GM23338 (cell line): ENCODE measurements at regions not wholly inside any gene's neighbourhood (a gene's known extent, or its start where the extent isn't known, plus 50 kb on each side); places are given as distances from the start of the nearest gene placed in this dataset.

Experiments
- ATAC-seq: fragments of 200-7000 bp; cut with Tn5 transposase; 3 replicates; pipeline ENCODE4 v1.9.1; 2020
- DNase-seq: peaks from one replicate; pipeline ENCODE4 v3.0.0-alpha.2; 2015; ENCODE audit warnings: low spot score
- H2AFZ ChIP-seq: fragments of 200-600 bp; sonication (generic); 2 replicates; pipeline ENCODE4 v1.8.0; 2016; ENCODE audit warnings: antibody characterized with exemption, mild to moderate bottlenecking, moderate library complexity
- H3F3A ChIP-seq: fragments of 200-600 bp; sonication (generic); replicated peaks from 2 replicates; pipeline ENCODE4 v1.8.0; 2017; ENCODE audit warnings: antibody characterized with exemption, mixed run types, low read depth
- H3K27ac ChIP-seq: fragments of 200-600 bp; sonication (generic); 2 replicates; pipeline ENCODE4 v1.6.1; 2016; ENCODE audit warnings: low read depth
- H3K27me3 ChIP-seq: fragments of 200-600 bp; sonication (generic); 2 replicates; pipeline ENCODE4 v1.8.0; 2016; ENCODE audit warnings: mild to moderate bottlenecking, mixed run types, moderate library complexity; ENCODE audit not compliant: insufficient read depth
- H3K36me3 ChIP-seq: fragments of 200-600 bp; sonication (generic); 2 replicates; pipeline ENCODE4 v1.8.0; 2016; ENCODE audit warnings: mild to moderate bottlenecking; ENCODE audit not compliant: insufficient read depth
- H3K4me1 ChIP-seq: fragments of 200-600 bp; sonication (generic); 2 replicates; pipeline ENCODE4 v1.8.0; 2016; ENCODE audit warnings: mild to moderate bottlenecking, moderate library complexity; ENCODE audit not compliant: insufficient read depth
- H3K4me2 ChIP-seq: fragments of 200-600 bp; sonication (generic); 2 replicates; pipeline ENCODE4 v1.7.1; 2017; ENCODE audit warnings: mixed run types
- H3K4me3 ChIP-seq: fragments of 200-600 bp; sonication (generic); 2 replicates; pipeline ENCODE4 v1.6.1; 2016; ENCODE audit warnings: mixed run types
- H3K79me2 ChIP-seq: fragments of 200-600 bp; sonication (generic); replicated peaks from 2 replicates; pipeline ENCODE4 v1.8.0; 2017; ENCODE audit warnings: mild to moderate bottlenecking; ENCODE audit not compliant: insufficient read depth
- H3K9me2 ChIP-seq: fragments of 200-600 bp; sonication (generic); 2 replicates; pipeline ENCODE4 v1.8.0; 2017; ENCODE audit not compliant: insufficient read depth
- H4K20me1 ChIP-seq: fragments of 200-600 bp; sonication (generic); replicated peaks from 2 replicates; pipeline ENCODE4 v1.8.0; 2017; ENCODE audit warnings: mild to moderate bottlenecking; ENCODE audit not compliant: insufficient read depth
- H3K27ac Mint-ChIP-seq: 2 replicates; pipeline ENCODE4 v1.8.0; 2020; ENCODE audit warnings: inconsistent platforms, mild to moderate bottlenecking, moderate library complexity, mixed read lengths
- H3K27me3 Mint-ChIP-seq: 3 replicates; pipeline ENCODE4 v1.8.0; 2022; ENCODE audit warnings: low read depth, mild to moderate bottlenecking, moderate library complexity, mixed read lengths, inconsistent platforms; ENCODE audit not compliant: insufficient read depth, poor library complexity
- H3K36me3 Mint-ChIP-seq: 3 replicates; pipeline ENCODE4 v1.8.0; 2021; ENCODE audit warnings: low read depth, mild to moderate bottlenecking, inconsistent platforms, moderate library complexity, mixed read lengths
- H3K4me1 Mint-ChIP-seq: 3 replicates; pipeline ENCODE4 v1.8.0; 2020; ENCODE audit warnings: mild to moderate bottlenecking, inconsistent platforms, mixed read lengths
- H3K4me3 Mint-ChIP-seq: 3 replicates; pipeline ENCODE4 v1.8.0; 2021; ENCODE audit warnings: moderate library complexity, mild to moderate bottlenecking, inconsistent platforms, mixed read lengths
- H3K9me3 Mint-ChIP-seq: 3 replicates; pipeline ENCODE4 v1.8.0; 2020; ENCODE audit warnings: moderate library complexity, mild to moderate bottlenecking, inconsistent platforms, mixed read lengths
- CTCF ChIP-seq, 2 experiments: fragments of 200-600 bp in 1 of 2; sonication (generic) in 1 of 2; conservative IDR thresholded peaks; 2 replicates each; pipeline versions ENCODE4 v1.5.1 to v1.6.1; 2016 to 2017; ENCODE audit warnings: antibody characterized with exemption in 2 of 2, low read depth in 2 of 2, mild to moderate bottlenecking in 2 of 2, moderate library complexity in 1 of 2
- ETS1 ChIP-seq: IDR thresholded peaks from 2 replicates; pipeline ENCODE4 v1.6.1; 2016; ENCODE audit warnings: antibody characterized with exemption
- EZH2 ChIP-seq: fragments of 200-600 bp; sonication (generic); IDR thresholded peaks from one replicate; pipeline ENCODE4 v1.8.0; 2017; ENCODE audit warnings: antibody characterized with exemption, mild to moderate bottlenecking, low read depth; ENCODE audit not compliant: unreplicated experiment
- JUNB ChIP-seq: IDR thresholded peaks from one replicate; pipeline ENCODE4 v1.6.1; 2016; ENCODE audit warnings: antibody characterized with exemption; ENCODE audit not compliant: unreplicated experiment
- NANOG ChIP-seq: IDR thresholded peaks from 2 replicates; pipeline ENCODE4 v1.6.1; 2016; ENCODE audit warnings: antibody characterized with exemption, borderline replicate concordance
- POLR2AphosphoS5 ChIP-seq: IDR thresholded peaks from 2 replicates; pipeline ENCODE4 v1.6.1; 2016; ENCODE audit warnings: antibody characterized with exemption, low read depth
- REST ChIP-seq: IDR thresholded peaks from one replicate; pipeline ENCODE4 v1.6.1; 2018; ENCODE audit warnings: antibody characterized with exemption; ENCODE audit not compliant: unreplicated experiment
- STAT1 ChIP-seq: IDR thresholded peaks from one replicate; pipeline ENCODE4 v1.6.1; 2016; ENCODE audit warnings: antibody characterized with exemption; ENCODE audit not compliant: unreplicated experiment
- ZNF331 ChIP-seq: fragments of 250-450 bp; sonication (Bioruptor Pico); IDR thresholded peaks from 2 replicates; pipeline ENCODE4 v1.5.0; 2020; ENCODE audit warnings: low read depth, mild to moderate bottlenecking, moderate library complexity

DNA sequence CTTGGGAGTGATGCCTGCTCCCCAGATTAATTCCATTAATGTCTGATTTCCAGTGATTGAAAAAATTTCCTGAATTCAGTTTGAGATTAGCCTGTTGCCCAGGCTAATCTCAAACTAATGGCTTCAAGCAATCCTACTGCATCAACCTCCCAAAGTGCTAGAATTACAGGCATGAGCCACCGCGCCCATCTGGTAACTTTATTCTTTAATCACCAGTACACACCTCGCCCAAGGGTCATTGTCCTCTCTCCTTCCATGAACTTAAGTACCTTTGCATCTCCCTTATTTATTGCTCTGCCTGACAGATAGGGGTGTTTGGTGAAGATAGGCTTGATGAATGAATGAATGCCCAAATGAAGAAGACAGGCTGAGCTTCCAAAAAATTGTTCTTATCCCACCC, 366.5 kb downstream of the SIPA1L2 start (continued):
- TF ChIP-seq REST (no peak), EZH2 (no peak), POLR2AphosphoS5 (no peak), NANOG (no peak), ZNF331 (CRISPR knock-in tag) (no peak), CTCF (conservative IDR thresholded peaks at IDR 0.05; ENCODE audit: low read depth in 2 of 2) (no peak), ETS1 (no peak), JUNB (no peak)

- no peak for DNase-seq
- Histone ChIP-seq H3K27me3 (no peaks in the 10 kb centered on the region), H3K79me2 (no peaks in the 10 kb centered on the region), H3K27ac (no peak overlapping the region), H3K4me1 (peaks cover 21% of the 10 kb centered on the region), H3K4me3 (no peak overlapping the region), H3K9me2 (peaks cover 2% of the 10 kb centered on the region), H3K36me3 (0 out of 2 replicates have a peak, but pooled peaks cover 2% of the 10 kb centered on the region), H2AFZ (no peak overlapping the region), H3K4me2 (no peak overlapping the region), H3F3A (no peaks in the 10 kb centered on the region), H4K20me1 (no peaks in the 10 kb centered on the region)
- Mint-ChIP-seq H3K27ac (no peak overlapping the region), H3K4me1 (peaks cover 35% of the 10 kb centered on the region), H3K36me3 (peaks cover 2% of the 10 kb centered on the region; the same call in 1 of the 3 replicates), H3K27me3 (no peaks in the 10 kb centered on the region), H3K4me3 (no peak overlapping the region), H3K9me3 (no peaks in the 10 kb centered on the region; the same call in 2 of the 3 replicates)
- ATAC-seq, result no peak
- TF ChIP-seq REST (no peak), CTCF (conservative IDR thresholded peaks at IDR 0.05; ENCODE audit: low read depth in 2 of 2) (no peak), EZH2 (no peak), ETS1 (no peak), NANOG (no peak), JUNB (no peak), STAT1 (no peak)
These were observed 366.9 kb downstream of the SIPA1L2 start for GRCh38 chr1:232262991-232263390.
